GM23338 (cell line): ENCODE measurements at regions not wholly inside any gene's neighbourhood (a gene's known extent, or its start where the extent isn't known, plus 50 kb on each side); places are given as distances from the start of the nearest gene placed in this dataset.

Source experiments
- ATAC-seq: fragments of 200-7000 bp; cut with Tn5 transposase; 3 replicates; pipeline ENCODE4 v1.9.1; 2020
- DNase-seq: peaks from one replicate; pipeline ENCODE4 v3.0.0-alpha.2; 2015; ENCODE audit warnings: low spot score
- H2AFZ ChIP-seq: fragments of 200-600 bp; sonication (generic); 2 replicates; pipeline ENCODE4 v1.8.0; 2016; ENCODE audit warnings: antibody characterized with exemption, mild to moderate bottlenecking, moderate library complexity
- H3F3A ChIP-seq: fragments of 200-600 bp; sonication (generic); replicated peaks from 2 replicates; pipeline ENCODE4 v1.8.0; 2017; ENCODE audit warnings: antibody characterized with exemption, mixed run types, low read depth
- H3K27ac ChIP-seq: fragments of 200-600 bp; sonication (generic); 2 replicates; pipeline ENCODE4 v1.6.1; 2016; ENCODE audit warnings: low read depth
- H3K27me3 ChIP-seq: fragments of 200-600 bp; sonication (generic); 2 replicates; pipeline ENCODE4 v1.8.0; 2016; ENCODE audit warnings: mild to moderate bottlenecking, mixed run types, moderate library complexity; ENCODE audit not compliant: insufficient read depth
- H3K36me3 ChIP-seq: fragments of 200-600 bp; sonication (generic); 2 replicates; pipeline ENCODE4 v1.8.0; 2016; ENCODE audit warnings: mild to moderate bottlenecking; ENCODE audit not compliant: insufficient read depth
- H3K4me1 ChIP-seq: fragments of 200-600 bp; sonication (generic); 2 replicates; pipeline ENCODE4 v1.8.0; 2016; ENCODE audit warnings: mild to moderate bottlenecking, moderate library complexity; ENCODE audit not compliant: insufficient read depth
- H3K4me2 ChIP-seq: fragments of 200-600 bp; sonication (generic); 2 replicates; pipeline ENCODE4 v1.7.1; 2017; ENCODE audit warnings: mixed run types
- H3K4me3 ChIP-seq: fragments of 200-600 bp; sonication (generic); 2 replicates; pipeline ENCODE4 v1.6.1; 2016; ENCODE audit warnings: mixed run types
- H3K79me2 ChIP-seq: fragments of 200-600 bp; sonication (generic); replicated peaks from 2 replicates; pipeline ENCODE4 v1.8.0; 2017; ENCODE audit warnings: mild to moderate bottlenecking; ENCODE audit not compliant: insufficient read depth
- H3K9me2 ChIP-seq: fragments of 200-600 bp; sonication (generic); 2 replicates; pipeline ENCODE4 v1.8.0; 2017; ENCODE audit not compliant: insufficient read depth
- H4K20me1 ChIP-seq: fragments of 200-600 bp; sonication (generic); replicated peaks from 2 replicates; pipeline ENCODE4 v1.8.0; 2017; ENCODE audit warnings: mild to moderate bottlenecking; ENCODE audit not compliant: insufficient read depth
- H3K27ac Mint-ChIP-seq: 2 replicates; pipeline ENCODE4 v1.8.0; 2020; ENCODE audit warnings: inconsistent platforms, mild to moderate bottlenecking, moderate library complexity, mixed read lengths
- H3K27me3 Mint-ChIP-seq: 3 replicates; pipeline ENCODE4 v1.8.0; 2022; ENCODE audit warnings: low read depth, mild to moderate bottlenecking, moderate library complexity, mixed read lengths, inconsistent platforms; ENCODE audit not compliant: insufficient read depth, poor library complexity
- H3K36me3 Mint-ChIP-seq: 3 replicates; pipeline ENCODE4 v1.8.0; 2021; ENCODE audit warnings: low read depth, mild to moderate bottlenecking, inconsistent platforms, moderate library complexity, mixed read lengths
- H3K4me1 Mint-ChIP-seq: 3 replicates; pipeline ENCODE4 v1.8.0; 2020; ENCODE audit warnings: mild to moderate bottlenecking, inconsistent platforms, mixed read lengths
- H3K4me3 Mint-ChIP-seq: 3 replicates; pipeline ENCODE4 v1.8.0; 2021; ENCODE audit warnings: moderate library complexity, mild to moderate bottlenecking, inconsistent platforms, mixed read lengths
- H3K9me3 Mint-ChIP-seq: 3 replicates; pipeline ENCODE4 v1.8.0; 2020; ENCODE audit warnings: moderate library complexity, mild to moderate bottlenecking, inconsistent platforms, mixed read lengths
- CREB1 ChIP-seq: fragments of 250-450 bp; sonication (Bioruptor Pico); IDR thresholded peaks from 2 replicates; pipeline ENCODE4 v1.5.0; 2020; ENCODE audit warnings: low read depth, mild to moderate bottlenecking, moderate library complexity
- CTCF ChIP-seq, 2 experiments: fragments of 200-600 bp in 1 of 2; sonication (generic) in 1 of 2; conservative IDR thresholded peaks; 2 replicates each; pipeline versions ENCODE4 v1.5.1 to v1.6.1; 2016 to 2017; ENCODE audit warnings: antibody characterized with exemption in 2 of 2, low read depth in 2 of 2, mild to moderate bottlenecking in 2 of 2, moderate library complexity in 1 of 2
- ETS1 ChIP-seq: IDR thresholded peaks from 2 replicates; pipeline ENCODE4 v1.6.1; 2016; ENCODE audit warnings: antibody characterized with exemption
- EZH2 ChIP-seq: fragments of 200-600 bp; sonication (generic); IDR thresholded peaks from one replicate; pipeline ENCODE4 v1.8.0; 2017; ENCODE audit warnings: antibody characterized with exemption, mild to moderate bottlenecking, low read depth; ENCODE audit not compliant: unreplicated experiment
- EZH2phosphoT487 ChIP-seq: fragments of 200-600 bp; sonication (generic); IDR thresholded peaks from one replicate; pipeline ENCODE4 v1.8.1; 2018; ENCODE audit warnings: antibody characterized with exemption; ENCODE audit not compliant: unreplicated experiment
- JUNB ChIP-seq: IDR thresholded peaks from one replicate; pipeline ENCODE4 v1.6.1; 2016; ENCODE audit warnings: antibody characterized with exemption; ENCODE audit not compliant: unreplicated experiment
- NANOG ChIP-seq: IDR thresholded peaks from 2 replicates; pipeline ENCODE4 v1.6.1; 2016; ENCODE audit warnings: antibody characterized with exemption, borderline replicate concordance
- POLR2AphosphoS5 ChIP-seq: IDR thresholded peaks from 2 replicates; pipeline ENCODE4 v1.6.1; 2016; ENCODE audit warnings: antibody characterized with exemption, low read depth
- REST ChIP-seq: IDR thresholded peaks from one replicate; pipeline ENCODE4 v1.6.1; 2018; ENCODE audit warnings: antibody characterized with exemption; ENCODE audit not compliant: unreplicated experiment
- STAT1 ChIP-seq: IDR thresholded peaks from one replicate; pipeline ENCODE4 v1.6.1; 2016; ENCODE audit warnings: antibody characterized with exemption; ENCODE audit not compliant: unreplicated experiment
- ZNF114 ChIP-seq: fragments of 250-450 bp; sonication (Bioruptor Pico); IDR thresholded peaks from 2 replicates; pipeline ENCODE4 v1.5.0; 2020; ENCODE audit warnings: mild to moderate bottlenecking, moderate library complexity
- ZNF331 ChIP-seq: fragments of 250-450 bp; sonication (Bioruptor Pico); IDR thresholded peaks from 2 replicates; pipeline ENCODE4 v1.5.0; 2020; ENCODE audit warnings: low read depth, mild to moderate bottlenecking, moderate library complexity
- ZNF462 ChIP-seq: fragments of 250-450 bp; sonication (Bioruptor Pico); IDR thresholded peaks from 2 replicates; pipeline ENCODE4 v1.5.0; 2020; ENCODE audit warnings: mild to moderate bottlenecking, moderate library complexity

- H3K27ac Mint-ChIP-seq, result no peak overlapping the region
- TF ChIP-seq NANOG (no peak), ZNF114 (CRISPR knock-in tag) (no peak), CTCF (conservative IDR thresholded peaks at IDR 0.05; ENCODE audit: low read depth in 2 of 2) (no peak), ZNF331 (CRISPR knock-in tag) (no peak), CREB1 (CRISPR knock-in tag) (no peak), REST (no peak), JUNB (no peak), ZNF462 (CRISPR knock-in tag) (no peak), STAT1 (no peak), EZH2 (no peak), EZH2phosphoT487 (no peak), POLR2AphosphoS5 (no peak), ETS1 (no peak)
These were observed 686.1 kb upstream of the RAB6C start for GRCh38 chr2:129293326-129293725.

More at GRCh38 chr2:129293326-129293725, 686.1 kb upstream of the RAB6C start:
- DNase-seq (no peak), ATAC-seq (no peak)
- no peak overlapping the region for H3K4me3 ChIP-seq
- H3K4me2 ChIP-seq, result no peak overlapping the region
- H2AFZ ChIP-seq, result no peak overlapping the region
- no peaks in the 10 kb centered on the region for H3K9me2 ChIP-seq
- Mint-ChIP-seq H3K36me3 (no peaks in the 10 kb centered on the region), H3K4me1 (no peaks in the 10 kb centered on the region), H3K9me3 (peaks cover 9% of the 10 kb centered on the region; the same call in 1 of the 3 replicates), H3K27me3 (no peaks in the 10 kb centered on the region), H3K4me3 (no peak overlapping the region)
- no peaks in the 10 kb centered on the region for H3K4me1 ChIP-seq
- no peaks in the 10 kb centered on the region for H4K20me1 ChIP-seq
- no peaks in the 10 kb centered on the region for H3F3A ChIP-seq
- H3K27me3 ChIP-seq, result no peaks in the 10 kb centered on the region
- no peak overlapping the region for H3K27ac ChIP-seq
- no peaks in the 10 kb centered on the region for H3K79me2 ChIP-seq
- H3K36me3 ChIP-seq, result peaks cover 3% of the 10 kb centered on the region; the same call in 1 of the 2 replicates
